ENCODE measurements at regions not wholly inside any gene's neighbourhood (a gene's known extent, or its start where the extent isn't known, plus 50 kb on each side); places are given as distances from the start of the nearest gene placed in this dataset.

GRCh38 chr16:14013571-14014283, 57.4 kb upstream of the MRTFB start:
- no peaks in the 10 kb centered on the region for H3K36me3 ChIP-seq (ENCODE audit: control insufficient read depth, insufficient read depth, low read length)
- peaks cover 21 to 22% of the 10 kb centered on the region in 2 experiments for H3K27me3 ChIP-seq (ENCODE audit: control insufficient read depth in 2 of 2, insufficient read depth in 2 of 2, low read length in 2 of 2)
- TF ChIP-seq VEZF1 (CRISPR knock-in tag; IDR thresholded peaks at IDR 0.05) (no peak), E2F6 (IDR thresholded peaks at IDR 0.05; ENCODE audit: borderline replicate concordance in 1 of 2, extremely low read depth in 1 of 2, insufficient read depth in 1 of 2, insufficient read length in 1 of 2, low read depth in 1 of 2, low read length in 1 of 2, poor library complexity in 1 of 2, severe bottlenecking in 1 of 2) (peak in 1 of 2 experiments; percentile 16), CEBPG (CRISPR knock-in tag; IDR thresholded peaks at IDR 0.05) (no peak), CEBPG (tag; conservative IDR thresholded peaks at IDR 0.05 in 1 of 2, IDR thresholded peaks at IDR 0.05 in 1 of 2) (peak in 1 of 2 experiments; percentile 57; a peak in 2 of 4 replicates), ZFP36 (IDR thresholded peaks at IDR 0.05; ENCODE audit: low read depth, low read length, partially characterized antibody) (peak; percentile 68)
- CTCF ChIA-PET (ENCODE audit: low intra/inter-chr PET ratio): no interaction called here
- no peaks in the 10 kb centered on the region for H3K4me1 ChIP-seq (replicated peaks in 1 of 2; ENCODE audit: control insufficient read depth in 2 of 2, insufficient read depth in 2 of 2, low read length in 2 of 2)
- no peaks in the 10 kb centered on the region for H4K20me1 ChIP-seq (replicated peaks; ENCODE audit: control insufficient read depth, insufficient read depth, low read length)
- intact Hi-C loops (cut with micrococcal nuclease): no loop called here
- no peak overlapping the region for H3K4me3 ChIP-seq
- in situ Hi-C loops (cut with MboI): no loop called here
- H3K4me2 ChIP-seq (ENCODE audit: insufficient read depth, low read length): no peak overlapping the region
- no TSS peak for BruUV-seq (replicated peaks)
- H3K9me3 ChIP-seq (replicated peaks; ENCODE audit: control insufficient read depth, insufficient read depth, low read depth, low read length): no peaks in the 10 kb centered on the region
- H3K9ac ChIP-seq (ENCODE audit: insufficient read depth in 1 of 2, low read depth in 2 of 2, low read length in 2 of 2): no peak overlapping the region
- FAIRE-seq: no peak
- no peaks in the 10 kb centered on the region for H3K9me1 ChIP-seq (ENCODE audit: control insufficient read depth, insufficient read depth, low read length)
- no peak for ATAC-seq
- DNase-seq (ENCODE audit: extremely low read depth in 1 of 4, low spot score in 3 of 4): no peak
- H2AFZ ChIP-seq (ENCODE audit: low read depth, low read length): no peak overlapping the region
- POLR2A ChIA-PET: no interaction called here
- H3K79me2 ChIP-seq (ENCODE audit: control insufficient read depth, insufficient read depth, low read length): no peaks in the 10 kb centered on the region
- WGBS (ENCODE audit: insufficient coverage, low coverage, missing lambda C conversion rate): 5% methylated on average over 13 of the region's 13 CpGs
- H3K27ac ChIP-seq (ENCODE audit: extremely low read depth, low read depth, low read length): no peak overlapping the region

Measured in K562 (cell line).